RPMI7951 (cell line): ENCODE measurements at regions not wholly inside any gene's neighbourhood (a gene's known extent, or its start where the extent isn't known, plus 50 kb on each side); places are given as distances from the start of the nearest gene placed in this dataset.
"Not testable (repeated sequence)": the region's sequence is repeated elsewhere in the genome, so short reads cannot be mapped to it uniquely, and the experiment has no call there.

Experiments
- DNase-seq: peaks from one replicate; pipeline ENCODE4 v3.0.0-alpha.2; 2012; ENCODE audit warnings: low read depth

DNA sequence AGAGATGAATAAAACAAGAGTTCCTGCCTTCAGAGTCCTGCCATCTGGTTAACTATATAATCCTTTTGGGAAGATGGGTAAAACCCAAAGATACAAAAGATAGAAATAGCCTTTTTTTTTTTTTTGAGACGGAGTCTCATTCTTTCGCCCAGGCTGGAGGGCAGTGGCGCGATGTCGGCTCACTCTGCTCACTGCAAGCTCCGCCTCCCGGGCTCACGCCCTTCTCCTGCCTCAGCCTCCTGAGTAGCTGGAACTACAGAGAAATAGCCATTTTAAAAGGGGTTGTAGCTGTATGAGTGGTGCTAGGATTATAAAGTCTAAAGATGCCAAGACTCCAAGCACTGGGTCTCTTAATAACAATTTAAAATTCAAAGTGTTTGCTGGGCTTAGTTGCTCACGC is 97.2 kb downstream of the KDR start:
- no peak for DNase-seq

GRCh38 chr4:55027596-55027995 is 97.8 kb downstream of the KDR start:
- no peak for DNase-seq

- not testable (repeated sequence) for DNase-seq
Measured at GRCh38 chr4:55025456-55025855, 99.9 kb downstream of the KDR start.

DNA sequence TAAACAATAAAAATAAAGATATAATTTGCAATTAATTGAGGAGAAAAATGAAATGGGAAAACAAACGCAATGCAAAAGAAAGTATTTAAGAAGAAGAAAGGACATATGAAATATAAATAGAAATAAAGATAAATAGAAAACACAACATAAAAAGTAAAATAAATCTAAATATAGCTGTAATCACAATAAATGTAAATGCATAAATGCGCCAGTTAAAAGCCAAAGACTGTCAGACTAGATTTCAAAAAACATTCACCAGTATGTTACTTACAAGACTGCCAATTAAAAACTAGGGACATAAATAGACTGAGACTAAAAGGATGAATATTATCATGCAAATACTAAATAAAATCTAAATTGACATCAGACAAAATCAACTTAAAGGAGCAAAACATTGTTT is 102.4 kb downstream of the KDR start:
- no peak for DNase-seq

DNA sequence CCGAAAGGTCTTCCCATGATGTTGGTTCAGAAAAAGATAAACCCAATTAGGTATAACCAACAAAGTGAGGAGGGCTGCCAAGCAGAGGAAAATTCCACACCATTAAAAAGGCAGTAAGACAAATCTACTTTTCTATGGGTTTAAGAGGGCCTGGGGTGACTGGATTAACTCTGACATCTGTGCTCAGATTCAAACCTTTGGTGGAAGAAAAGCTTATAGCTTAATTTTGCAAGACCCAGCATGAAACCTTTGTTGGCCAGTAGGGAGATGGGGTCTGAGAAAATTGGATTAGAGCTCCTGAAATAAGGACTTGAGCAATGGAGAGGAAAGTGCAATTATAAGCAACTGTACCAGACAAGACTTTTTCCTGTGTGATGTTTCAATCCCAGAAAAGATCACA is 104.2 kb downstream of the KDR start:
- no peak for DNase-seq

DNA sequence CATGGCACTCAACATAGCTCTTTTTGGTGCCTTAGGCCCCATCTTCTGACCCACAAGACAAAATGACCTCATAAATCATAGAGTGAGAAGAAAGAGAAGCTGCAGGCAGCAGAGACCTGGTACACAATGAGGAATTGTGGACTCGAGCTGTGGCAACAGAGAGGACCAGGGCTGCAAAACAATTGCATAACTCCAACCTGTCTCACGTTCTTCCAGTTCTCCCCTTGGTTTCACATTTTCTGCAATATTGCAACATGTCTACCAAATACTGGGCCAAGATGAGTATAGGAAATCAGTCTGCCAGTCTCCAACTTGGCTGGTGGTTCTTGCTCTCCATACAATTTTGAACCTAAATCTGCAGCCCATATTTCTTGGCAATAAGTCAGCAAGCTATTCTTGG is 105.3 kb downstream of the KDR start:
- DNase-seq, result no peak

GRCh38 chr4:55018978-55019377 is 106.4 kb downstream of the KDR start:
- DNase-seq, result no peak

- DNase-seq, result no peak
Measured at GRCh38 chr4:55018521-55018920, 106.9 kb downstream of the KDR start.

DNA sequence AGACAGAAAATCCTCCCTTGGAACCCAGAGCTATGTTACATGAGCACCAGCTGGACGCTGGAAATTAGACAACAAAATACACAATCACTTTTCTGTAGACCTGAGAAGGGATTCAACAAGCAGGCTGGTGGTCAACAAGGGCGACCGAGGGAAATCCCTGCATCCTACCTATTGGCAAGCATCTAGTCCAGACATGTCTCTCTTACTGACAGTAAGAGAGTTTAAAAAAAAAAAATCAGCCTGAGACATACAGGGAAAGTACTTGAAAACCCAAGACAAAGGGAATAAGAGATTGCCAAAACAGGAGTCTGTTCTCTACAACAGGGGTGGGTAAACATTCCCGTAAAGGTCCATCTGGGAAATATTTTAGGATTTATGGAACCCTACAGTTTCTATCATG is 108.0 kb downstream of the KDR start:
- no peak for DNase-seq

DNA sequence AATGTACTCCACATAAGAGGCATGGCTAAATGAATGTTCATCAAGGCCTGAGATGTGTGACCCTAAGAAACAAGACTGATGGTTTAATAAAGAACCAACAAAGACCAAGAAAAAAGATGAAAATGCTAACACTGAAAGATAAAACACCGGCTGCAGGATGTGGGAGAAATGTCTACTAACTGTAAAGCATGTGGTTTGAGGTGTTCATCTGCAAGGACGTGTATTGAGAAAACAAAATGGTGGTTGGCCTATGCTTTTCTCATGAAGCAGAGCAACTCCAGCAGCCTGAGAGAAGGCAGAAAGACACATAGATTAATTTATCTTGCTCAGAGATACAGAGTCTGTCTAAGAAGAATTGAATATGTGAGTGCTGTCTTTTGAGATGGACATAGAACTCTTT is 109.3 kb downstream of the KDR start:
- DNase-seq, result no peak

DNA sequence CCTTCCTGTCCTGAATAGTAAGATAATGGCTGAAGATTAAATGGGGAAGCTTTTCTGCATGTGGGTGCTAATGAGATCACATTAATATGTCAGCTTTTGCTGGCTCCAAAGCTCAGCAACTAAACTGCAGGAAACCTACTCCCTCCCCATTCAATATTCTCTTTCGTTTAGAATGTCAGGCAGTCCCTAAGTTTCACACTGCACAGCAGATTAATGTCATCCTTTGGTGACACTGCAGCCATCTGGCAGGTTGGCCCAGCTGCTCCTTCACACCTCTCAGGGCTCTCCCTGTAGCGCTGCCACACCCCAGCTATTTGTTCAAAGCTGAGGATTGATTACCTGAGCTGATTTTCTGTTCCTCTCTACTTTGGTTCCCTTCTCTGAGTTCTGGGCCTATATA is 110.5 kb downstream of the KDR start:
- DNase-seq, result no peak

DNA sequence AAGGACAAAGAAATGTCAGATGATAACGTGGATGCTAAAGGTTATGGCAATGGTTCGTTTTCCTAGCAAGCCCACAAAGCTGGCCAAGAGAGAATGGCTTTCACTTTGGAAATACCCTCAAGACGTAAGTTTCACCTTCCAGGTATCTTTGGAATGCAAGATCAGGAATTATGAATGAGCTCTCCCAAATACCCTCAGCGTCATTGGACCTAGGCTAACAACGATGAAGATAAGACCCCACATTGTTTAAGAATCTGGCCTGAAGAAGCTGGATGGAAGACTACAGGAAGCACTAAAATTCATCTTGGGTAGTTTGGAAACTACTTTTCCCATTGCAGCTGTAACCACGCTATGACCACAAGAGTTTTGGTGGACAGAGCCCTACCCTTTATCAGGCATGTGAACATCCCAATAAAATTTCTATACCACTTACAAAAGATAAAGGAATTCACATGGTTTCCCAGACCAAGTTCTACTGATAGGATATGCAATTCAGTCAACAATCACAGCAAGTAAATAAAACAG is 111.9 kb downstream of the KDR start:
- DNase-seq, result no peak

- DNase-seq, result no peak
Measured at GRCh38 chr4:55012363-55013230, 112.8 kb downstream of the KDR start.

DNA sequence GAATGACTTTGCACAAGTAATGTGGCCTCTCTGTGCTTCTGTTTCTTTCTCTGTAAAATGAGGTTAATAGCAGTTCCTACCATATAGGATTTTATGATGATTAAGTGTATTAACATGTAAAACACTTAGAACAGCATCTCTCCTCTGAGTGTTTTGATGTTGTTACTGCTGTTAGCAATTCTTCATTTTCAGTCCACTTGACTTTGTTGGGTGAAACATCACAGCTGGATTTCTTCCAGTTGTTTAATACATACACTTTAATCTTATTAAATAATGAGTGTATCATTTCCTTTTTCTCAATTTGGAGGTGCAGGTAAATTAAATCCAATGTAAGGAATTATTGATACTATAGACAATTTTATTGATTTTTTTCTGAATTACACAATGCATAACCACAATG is 113.6 kb downstream of the KDR start:
- no peak for DNase-seq

DNA sequence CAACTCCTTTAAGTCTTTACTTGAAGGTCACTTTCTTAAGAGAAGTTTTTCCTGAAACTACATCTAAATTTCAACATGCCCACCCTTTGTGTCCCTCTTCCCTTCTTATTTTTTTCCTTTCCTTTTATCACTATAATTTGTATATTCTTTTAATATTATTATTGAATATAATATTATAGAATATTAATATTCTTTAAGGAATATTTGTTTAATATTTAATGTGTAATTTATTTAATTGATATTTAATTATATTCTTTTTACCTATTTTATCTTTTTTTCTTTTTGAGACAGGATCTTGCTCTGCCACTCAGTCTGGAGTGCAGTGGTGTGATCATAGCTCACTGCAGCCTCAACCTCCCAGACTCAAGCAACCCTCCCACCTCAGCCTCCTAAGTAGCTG is 114.8 kb downstream of the KDR start:
- DNase-seq, result no peak

DNA sequence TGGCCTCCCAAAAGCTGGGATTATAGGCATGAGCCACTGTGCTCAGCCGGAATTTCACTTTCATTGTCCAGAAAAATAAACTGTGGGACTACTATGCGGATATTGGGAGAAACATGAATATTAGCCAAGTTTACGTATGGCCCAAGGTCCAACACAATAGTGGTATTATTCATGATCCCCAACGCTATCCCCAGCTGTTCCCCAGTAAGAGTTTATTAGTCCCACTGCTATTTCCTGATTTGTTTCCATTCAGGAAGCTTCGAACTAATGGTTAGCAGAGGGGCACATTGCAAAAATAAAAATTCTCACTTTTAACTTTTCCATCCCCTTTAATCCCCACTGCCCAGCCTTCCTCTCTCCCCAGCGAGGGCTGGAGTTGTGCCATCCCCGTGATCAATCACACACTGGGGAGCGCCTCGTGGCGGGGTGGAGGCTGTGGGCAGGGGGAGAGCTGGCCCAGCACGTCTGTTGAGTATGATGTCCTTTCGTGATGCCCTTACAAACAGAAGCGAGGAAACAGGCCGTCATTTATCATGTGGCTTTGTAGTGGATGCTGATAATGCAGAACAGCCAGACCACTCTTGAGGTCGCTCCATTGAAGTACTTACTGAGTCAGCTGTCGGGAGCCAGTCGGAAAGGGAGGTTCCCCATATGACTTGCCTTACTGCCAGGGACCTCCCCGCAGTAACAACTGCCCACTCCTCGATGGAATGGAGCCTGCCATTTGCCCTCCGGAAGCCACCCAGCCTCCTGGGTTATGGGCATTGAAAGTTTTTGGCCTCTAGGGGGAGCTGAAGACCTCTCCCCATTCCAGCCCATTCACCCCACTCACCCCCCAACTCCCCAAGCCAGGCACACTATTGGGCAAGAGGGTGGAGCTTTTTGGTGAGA is 117.0 kb downstream of the KDR start:
- DNase-seq, result peak; percentile 1

DNA sequence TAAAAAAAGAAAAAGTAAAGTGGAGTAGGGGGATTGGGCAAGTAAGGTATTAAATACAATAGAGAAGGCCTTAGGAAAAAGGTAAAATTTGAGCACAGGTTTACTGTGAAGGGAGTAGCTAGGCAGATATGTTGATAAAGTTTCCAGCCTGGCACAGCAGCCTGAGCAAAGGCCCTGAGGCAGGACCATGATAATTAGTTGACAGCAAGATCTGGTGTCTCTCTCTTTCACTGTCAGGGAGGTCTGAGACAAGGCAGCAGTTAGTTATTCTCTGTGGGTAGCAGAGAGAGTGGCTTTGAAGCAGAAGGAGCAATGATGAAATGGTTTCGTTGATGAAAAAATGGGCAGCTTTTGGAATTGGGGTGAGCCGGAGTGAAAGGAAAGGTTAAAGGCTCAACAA is 119.5 kb downstream of the KDR start:
- no peak for DNase-seq

GRCh38 chr4:55004831-55005230 is 120.6 kb downstream of the KDR start:
- no peak for DNase-seq

DNA sequence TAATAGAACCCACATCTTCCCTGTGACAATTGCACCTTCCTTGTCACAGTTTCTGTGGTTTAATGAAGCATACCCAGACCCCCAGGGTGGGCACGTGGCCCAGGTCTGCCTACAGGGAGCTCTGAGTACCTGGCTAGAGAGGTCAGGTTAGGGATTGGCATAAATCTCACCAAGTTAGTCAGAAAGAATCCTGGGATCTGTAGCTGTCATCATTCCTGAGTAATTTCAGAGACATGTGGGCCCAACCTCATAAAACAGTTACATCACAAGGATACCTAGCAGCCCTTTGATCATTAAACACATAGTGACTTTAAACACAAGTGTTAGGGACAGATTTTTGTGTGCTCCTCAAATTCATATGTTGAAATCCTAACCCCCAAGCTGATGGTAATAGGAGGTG is 123.0 kb downstream of the KDR start:
- no peak for DNase-seq

DNA sequence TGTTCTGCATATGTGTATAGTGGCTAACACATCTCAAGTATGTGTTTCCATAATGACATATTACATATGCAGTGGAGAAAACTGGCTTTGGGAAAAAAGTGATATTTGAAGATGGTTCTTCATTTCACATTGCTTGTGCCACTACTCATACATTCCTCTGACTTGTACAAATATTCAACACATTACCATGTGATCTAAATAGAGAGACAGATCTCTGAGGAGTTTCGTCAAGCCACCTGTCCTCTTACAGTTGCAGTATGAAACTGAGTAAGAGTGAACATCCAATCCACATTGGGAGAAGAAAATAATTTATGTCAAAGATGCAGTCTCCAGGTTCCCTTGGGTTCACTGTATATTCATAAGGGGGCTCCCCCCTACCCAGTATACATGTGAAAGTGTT is 123.9 kb downstream of the KDR start:
- no peak for DNase-seq

- no peak for DNase-seq
Measured at GRCh38 chr4:54999003-54999402, 126.4 kb downstream of the KDR start.

DNA sequence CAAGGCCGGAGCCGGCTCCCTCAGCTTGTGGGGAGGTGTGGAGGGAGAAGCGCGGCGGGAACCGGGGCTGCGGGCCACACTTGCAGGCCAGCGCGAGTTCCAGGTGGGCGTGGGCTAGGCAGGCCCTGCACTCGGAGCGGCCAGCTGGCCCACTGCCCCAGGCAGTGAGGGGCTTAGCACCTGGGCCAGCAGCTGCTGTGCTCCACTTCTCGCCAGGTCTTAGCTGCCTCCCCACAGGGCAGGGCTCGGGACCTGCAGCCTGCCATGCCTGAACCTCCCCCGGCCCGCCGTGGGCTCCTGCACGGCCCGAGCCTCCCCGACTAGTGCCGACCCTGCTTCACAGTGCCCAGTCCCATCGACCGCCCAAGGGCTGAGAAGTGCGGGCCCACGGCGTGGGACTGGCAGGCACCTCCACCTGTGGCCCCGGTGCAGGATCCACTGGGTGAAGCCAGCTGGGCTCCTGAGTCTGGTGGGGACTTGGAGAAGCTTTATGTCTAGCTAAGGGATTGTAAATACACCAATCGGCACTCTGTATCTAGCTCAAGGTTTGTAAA is 131.8 kb downstream of the KDR start:
- not testable (repeated sequence) for DNase-seq
